Stimulated activated CD8-positive, alpha-beta memory T cell treated with anti-CD3 and anti-CD28 coated beads, Interleukin-15, amount 100 ng/mL, for 48 hours (primary cell): ENCODE measurements at regions not wholly inside any gene's neighbourhood (a gene's known extent, or its start where the extent isn't known, plus 50 kb on each side); places are given as distances from the start of the nearest gene placed in this dataset.
"Not testable (repeated sequence)": the region's sequence is repeated elsewhere in the genome, so short reads cannot be mapped to it uniquely, and the experiment has no call there.

Experiments used
- DNase-seq, 2 donors: peaks; one replicate each; pipeline ENCODE4 v3.0.0-alpha.2; 2020; ENCODE audit warnings: low read depth in 2 of 2

- no peak for DNase-seq
These were observed 1525.8 kb downstream of the BRD1 start for GRCh38 chr22:48301908-48302307.

- no peak for DNase-seq
These were observed 1526.3 kb downstream of the BRD1 start for GRCh38 chr22:48301421-48301820.

GRCh38 chr22:48300877-48301276, 1526.8 kb downstream of the BRD1 start:
- no peak for DNase-seq

GRCh38 chr22:48299801-48300200, 1527.9 kb downstream of the BRD1 start:
- DNase-seq: no peak

GRCh38 chr22:48299124-48299523, 1528.5 kb downstream of the BRD1 start:
- DNase-seq: no peak

- no peak for DNase-seq
These were observed 1530.4 kb downstream of the BRD1 start for GRCh38 chr22:48297296-48297695.

GRCh38 chr22:48289954-48290353, 1527.5 kb downstream of the TBC1D22A start:
- DNase-seq: not testable (repeated sequence)

GRCh38 chr22:48288376-48288940, 1526.0 kb downstream of the TBC1D22A start:
- no peak for DNase-seq

- DNase-seq: no peak
These were observed 1524.6 kb downstream of the TBC1D22A start for GRCh38 chr22:48287031-48287430.

GRCh38 chr22:48284671-48285070, 1522.2 kb downstream of the TBC1D22A start:
- DNase-seq: no peak

- DNase-seq: no peak
These were observed 1520.4 kb downstream of the TBC1D22A start for GRCh38 chr22:48282804-48283203.

GRCh38 chr22:48279461-48279756, 1517.0 kb downstream of the TBC1D22A start:
- no peak for DNase-seq

- DNase-seq: no peak
These were observed 1516.4 kb downstream of the TBC1D22A start for GRCh38 chr22:48278620-48279460.

GRCh38 chr22:48277868-48278581, 1515.6 kb downstream of the TBC1D22A start:
- no peak for DNase-seq

GRCh38 chr22:48276994-48277867, 1514.8 kb downstream of the TBC1D22A start:
- DNase-seq: no peak

- no peak for DNase-seq
These were observed 1513.0 kb downstream of the TBC1D22A start for GRCh38 chr22:48275412-48275811.

GRCh38 chr22:48270731-48271130, 1508.3 kb downstream of the TBC1D22A start:
- no peak for DNase-seq

GRCh38 chr22:48268771-48269552, 1506.5 kb downstream of the TBC1D22A start:
- DNase-seq: no peak

GRCh38 chr22:48268293-48268692, 1505.8 kb downstream of the TBC1D22A start:
- DNase-seq: no peak

GRCh38 chr22:48267681-48268080, 1505.2 kb downstream of the TBC1D22A start:
- no peak for DNase-seq

- no peak for DNase-seq
These were observed 1502.7 kb downstream of the TBC1D22A start for GRCh38 chr22:48265000-48265625.
